ENCODE measurements at regions not wholly inside any gene's neighbourhood (a gene's known extent, or its start where the extent isn't known, plus 50 kb on each side); places are given as distances from the start of the nearest gene placed in this dataset.

GRCh38 chr1:239682960-239683359 lies 296.6 kb downstream of the CHRM3 start:
- no peak for DNase-seq (ENCODE audit: low spot score in 2 of 2, unreplicated experiment in 2 of 2)
- H3K27ac Mint-ChIP-seq: no peak overlapping the region
- no peaks in the 10 kb centered on the region for H3K9me3 Mint-ChIP-seq
- H3K36me3 Mint-ChIP-seq: no peaks in the 10 kb centered on the region
- H3K4me1 Mint-ChIP-seq: peaks cover 8% of the 10 kb centered on the region
- no peaks in the 10 kb centered on the region for H3K27me3 Mint-ChIP-seq (ENCODE audit: low read depth)
- TF ChIP-seq, protein P1, sequence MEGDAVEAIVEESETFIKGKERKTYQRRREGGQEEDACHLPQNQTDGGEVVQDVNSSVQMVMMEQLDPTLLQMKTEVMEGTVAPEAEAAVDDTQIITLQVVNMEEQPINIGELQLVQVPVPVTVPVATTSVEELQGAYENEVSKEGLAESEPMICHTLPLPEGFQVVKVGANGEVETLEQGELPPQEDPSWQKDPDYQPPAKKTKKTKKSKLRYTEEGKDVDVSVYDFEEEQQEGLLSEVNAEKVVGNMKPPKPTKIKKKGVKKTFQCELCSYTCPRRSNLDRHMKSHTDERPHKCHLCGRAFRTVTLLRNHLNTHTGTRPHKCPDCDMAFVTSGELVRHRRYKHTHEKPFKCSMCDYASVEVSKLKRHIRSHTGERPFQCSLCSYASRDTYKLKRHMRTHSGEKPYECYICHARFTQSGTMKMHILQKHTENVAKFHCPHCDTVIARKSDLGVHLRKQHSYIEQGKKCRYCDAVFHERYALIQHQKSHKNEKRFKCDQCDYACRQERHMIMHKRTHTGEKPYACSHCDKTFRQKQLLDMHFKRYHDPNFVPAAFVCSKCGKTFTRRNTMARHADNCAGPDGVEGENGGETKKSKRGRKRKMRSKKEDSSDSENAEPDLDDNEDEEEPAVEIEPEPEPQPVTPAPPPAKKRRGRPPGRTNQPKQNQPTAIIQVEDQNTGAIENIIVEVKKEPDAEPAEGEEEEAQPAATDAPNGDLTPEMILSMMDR (IDR thresholded peaks at IDR 0.05; ENCODE audit: unreplicated experiment): no peak
- H3K4me3 Mint-ChIP-seq: no peak overlapping the region

GRCh38 chr1:239686386-239686785 lies 300.0 kb downstream of the CHRM3 start:
- Mint-ChIP-seq H3K9me3 (no peaks in the 10 kb centered on the region), H3K27ac (no peak overlapping the region), H3K36me3 (no peaks in the 10 kb centered on the region), H3K4me3 (no peak overlapping the region), H3K27me3 (ENCODE audit: low read depth) (peaks cover 1% of the 10 kb centered on the region), H3K4me1 (peaks cover 13% of the 10 kb centered on the region)
- DNase-seq (ENCODE audit: low spot score in 2 of 2, unreplicated experiment in 2 of 2): no peak
- TF ChIP-seq, protein P1 (IDR thresholded peaks at IDR 0.05; ENCODE audit: unreplicated experiment): no peak

- Mint-ChIP-seq H3K4me1 (peaks cover 16% of the 10 kb centered on the region), H3K27ac (no peak overlapping the region), H3K27me3 (ENCODE audit: low read depth) (no peaks in the 10 kb centered on the region), H3K9me3 (peaks cover 7% of the 10 kb centered on the region), H3K4me3 (no peak overlapping the region), H3K36me3 (peaks cover 1% of the 10 kb centered on the region)
- DNase-seq (ENCODE audit: low spot score in 2 of 2, unreplicated experiment in 2 of 2): no peak
- TF ChIP-seq, protein P1 (IDR thresholded peaks at IDR 0.05; ENCODE audit: unreplicated experiment): no peak
These were observed 309.9 kb downstream of the CHRM3 start for GRCh38 chr1:239696317-239696716.

DNA sequence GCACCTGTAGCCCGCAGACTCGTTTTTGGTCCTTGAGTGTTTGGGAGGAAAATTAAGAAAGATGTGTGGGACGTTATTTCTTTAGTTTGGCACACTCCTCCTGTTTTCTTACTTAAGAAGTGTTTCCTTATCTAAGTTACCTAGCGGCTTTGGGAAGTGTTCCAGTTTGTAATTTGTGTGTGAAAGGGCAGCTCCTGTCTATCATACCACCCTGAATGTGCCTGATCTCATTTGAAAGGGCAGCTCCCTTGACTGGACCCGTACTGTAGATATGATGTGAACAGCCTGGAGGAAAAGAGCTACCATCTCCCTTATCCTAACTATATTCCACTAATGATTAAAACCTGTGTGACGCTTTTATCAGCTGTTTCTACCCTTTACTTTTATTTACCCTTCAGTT lies 314.3 kb downstream of the CHRM3 start:
- Mint-ChIP-seq H3K4me3 (no peak overlapping the region), H3K27ac (no peak overlapping the region), H3K36me3 (peaks cover 1% of the 10 kb centered on the region), H3K4me1 (peaks cover 3% of the 10 kb centered on the region), H3K9me3 (peaks cover 11% of the 10 kb centered on the region), H3K27me3 (ENCODE audit: low read depth) (no peaks in the 10 kb centered on the region)
- TF ChIP-seq, protein P1 (IDR thresholded peaks at IDR 0.05; ENCODE audit: unreplicated experiment): no peak
- DNase-seq (ENCODE audit: low spot score in 2 of 2, unreplicated experiment in 2 of 2): no peak

DNA sequence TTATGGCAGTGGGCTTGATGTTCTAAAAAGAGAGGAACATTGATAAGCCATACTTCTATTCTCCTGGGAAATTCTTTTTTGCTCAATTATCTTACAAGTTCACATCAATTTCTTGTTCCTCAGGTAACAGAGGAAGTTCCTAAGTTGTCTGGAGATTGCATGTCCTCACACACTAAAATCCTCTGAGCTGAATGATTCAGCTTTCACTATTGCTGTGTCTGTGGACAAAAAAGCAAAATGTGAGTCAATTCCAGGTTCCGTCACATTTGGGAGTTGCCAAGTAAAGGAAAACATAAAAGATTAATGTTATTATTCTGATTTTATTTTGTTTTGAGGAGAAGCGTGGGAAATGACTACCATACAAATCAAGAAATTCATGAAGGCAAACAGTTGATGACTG lies 316.7 kb downstream of the CHRM3 start:
- DNase-seq (ENCODE audit: low spot score in 2 of 2, unreplicated experiment in 2 of 2): no peak
- Mint-ChIP-seq H3K36me3 (no peaks in the 10 kb centered on the region), H3K4me1 (peaks cover 11% of the 10 kb centered on the region), H3K27ac (no peak overlapping the region), H3K27me3 (ENCODE audit: low read depth) (no peaks in the 10 kb centered on the region), H3K4me3 (no peak overlapping the region), H3K9me3 (peaks cover 5% of the 10 kb centered on the region)
- TF ChIP-seq, protein P1 (IDR thresholded peaks at IDR 0.05; ENCODE audit: unreplicated experiment): no peak

Data from mesothelial cell of epicardium (in vitro differentiated cells).